Hematopoietic multipotent progenitor cell treated with erythropoietin and hydrocortisone succinate and interleukin-3 and kit ligand, for 8 days (in vitro differentiated cells): ENCODE measurements at regions not wholly inside any gene's neighbourhood (a gene's known extent, or its start where the extent isn't known, plus 50 kb on each side); places are given as distances from the start of the nearest gene placed in this dataset.

Experiments
- DNase-seq: peaks from one replicate; pipeline ENCODE4 v3.0.0-alpha.2; 2015

DNA sequence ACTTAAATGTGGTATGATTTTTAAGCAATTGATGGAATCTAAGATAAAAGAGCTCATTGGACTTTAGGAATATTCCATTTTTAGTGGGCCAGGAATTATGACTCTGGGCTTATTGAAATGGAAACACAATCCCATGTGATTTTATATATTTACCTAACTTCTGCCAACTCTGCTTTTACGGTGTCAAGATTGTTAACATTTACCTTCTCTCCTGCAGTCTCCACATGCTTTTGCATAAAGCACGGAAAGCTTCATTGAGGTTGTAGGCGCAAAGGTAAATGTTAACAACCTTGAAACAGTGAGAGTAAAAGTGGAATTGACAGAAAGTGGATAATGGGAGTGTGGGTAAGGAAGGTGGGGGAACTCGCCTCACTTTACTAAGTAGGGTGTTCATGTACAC lies 468.1 kb downstream of the PMP22 start:
- DNase-seq, result no peak

DNA sequence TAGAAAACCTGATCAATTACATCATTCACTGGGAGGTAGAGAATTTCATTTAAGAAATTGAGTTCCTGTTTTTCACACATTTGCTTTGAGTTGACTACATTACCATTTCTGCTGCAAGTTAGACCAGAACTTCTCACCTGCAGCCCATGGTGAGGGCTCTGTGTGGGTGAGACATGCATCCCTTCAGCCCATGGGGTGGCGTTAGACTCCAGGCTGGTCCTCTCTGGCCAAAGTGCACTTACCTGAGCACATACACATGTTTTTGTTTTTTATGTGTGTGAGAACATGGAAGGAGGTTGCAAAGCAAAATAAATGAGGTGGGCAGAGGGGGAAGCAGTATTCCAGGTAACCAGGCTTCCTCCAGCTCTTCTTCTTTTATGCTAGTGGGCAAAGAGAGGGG lies 470.2 kb downstream of the PMP22 start:
- no peak for DNase-seq

DNA sequence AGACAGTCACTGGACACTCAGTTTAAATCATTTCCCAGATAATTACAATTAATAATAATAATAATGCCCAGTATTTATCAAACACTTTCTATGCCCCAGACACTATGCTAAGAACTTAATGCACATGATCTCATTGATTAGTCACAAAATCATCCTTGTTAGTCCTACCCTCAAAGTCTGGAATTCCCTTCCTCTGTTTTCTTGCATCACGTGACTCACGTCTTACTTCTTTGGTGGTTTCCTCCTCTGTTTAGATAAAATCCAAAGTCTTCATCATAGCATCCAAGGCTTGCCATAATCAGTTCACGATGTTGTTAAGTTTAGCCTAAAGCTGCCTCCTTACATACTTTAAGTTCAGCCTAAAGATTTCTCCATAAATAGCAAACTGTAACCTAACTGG lies 471.9 kb downstream of the PMP22 start:
- DNase-seq, result no peak

DNA sequence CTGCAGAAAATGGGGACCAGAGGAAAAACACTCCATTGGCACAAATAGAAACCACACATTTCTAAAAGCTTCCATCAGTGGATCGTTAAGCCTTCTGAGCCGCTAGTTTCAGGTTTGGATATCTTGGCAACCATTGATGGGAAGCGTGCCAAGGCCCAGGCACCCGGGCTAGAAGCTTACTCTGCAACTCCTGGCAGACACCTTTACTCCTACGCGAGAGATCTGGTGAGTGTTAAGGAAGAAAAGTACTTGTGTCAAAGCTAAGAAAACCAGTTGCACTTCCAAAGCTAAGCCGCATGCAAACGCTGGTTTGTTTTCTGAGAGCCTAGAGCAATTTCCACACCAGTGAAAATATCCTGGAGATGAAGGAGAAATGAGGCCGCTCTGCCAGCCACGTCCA lies 472.4 kb downstream of the PMP22 start:
- no peak for DNase-seq

DNA sequence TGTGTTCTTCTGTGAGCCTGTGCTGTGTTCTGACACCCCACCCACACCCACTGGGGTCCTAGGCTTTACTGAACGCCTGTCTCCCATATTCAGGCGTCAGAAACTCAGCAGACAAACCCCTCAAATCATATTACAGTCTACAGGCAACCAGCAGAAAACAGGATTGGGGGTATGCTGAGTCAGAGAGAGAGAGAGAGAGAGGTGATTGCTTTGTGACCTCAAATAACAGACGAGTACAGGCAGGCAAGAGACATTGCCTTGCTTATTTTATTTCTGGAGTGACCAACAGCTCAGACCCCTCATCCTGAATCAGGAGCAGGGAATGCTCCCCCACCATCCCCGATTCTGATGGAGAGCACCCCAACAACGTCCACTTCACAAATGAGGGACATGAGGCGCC lies 473.9 kb downstream of the PMP22 start:
- no peak for DNase-seq

DNA sequence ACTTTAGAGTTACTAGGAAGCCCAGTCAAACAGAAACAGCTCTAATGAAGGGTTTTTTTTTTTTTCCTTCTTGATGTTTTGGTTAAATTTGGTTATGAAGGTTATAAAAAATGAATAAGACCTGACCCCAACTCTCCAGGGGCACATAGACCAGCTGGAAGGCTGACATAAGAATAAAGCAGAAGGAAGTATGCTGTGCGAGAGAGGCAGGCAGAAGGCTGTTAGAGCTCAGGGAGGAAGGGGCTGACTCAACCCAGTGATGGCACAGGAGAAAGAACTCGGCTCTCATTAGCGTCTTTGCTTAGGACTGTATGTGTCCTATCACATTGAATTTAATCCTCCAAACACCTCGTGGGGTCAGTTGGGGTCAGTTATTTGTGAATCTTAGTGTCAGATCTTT lies 474.6 kb downstream of the PMP22 start:
- DNase-seq, result no peak

DNA sequence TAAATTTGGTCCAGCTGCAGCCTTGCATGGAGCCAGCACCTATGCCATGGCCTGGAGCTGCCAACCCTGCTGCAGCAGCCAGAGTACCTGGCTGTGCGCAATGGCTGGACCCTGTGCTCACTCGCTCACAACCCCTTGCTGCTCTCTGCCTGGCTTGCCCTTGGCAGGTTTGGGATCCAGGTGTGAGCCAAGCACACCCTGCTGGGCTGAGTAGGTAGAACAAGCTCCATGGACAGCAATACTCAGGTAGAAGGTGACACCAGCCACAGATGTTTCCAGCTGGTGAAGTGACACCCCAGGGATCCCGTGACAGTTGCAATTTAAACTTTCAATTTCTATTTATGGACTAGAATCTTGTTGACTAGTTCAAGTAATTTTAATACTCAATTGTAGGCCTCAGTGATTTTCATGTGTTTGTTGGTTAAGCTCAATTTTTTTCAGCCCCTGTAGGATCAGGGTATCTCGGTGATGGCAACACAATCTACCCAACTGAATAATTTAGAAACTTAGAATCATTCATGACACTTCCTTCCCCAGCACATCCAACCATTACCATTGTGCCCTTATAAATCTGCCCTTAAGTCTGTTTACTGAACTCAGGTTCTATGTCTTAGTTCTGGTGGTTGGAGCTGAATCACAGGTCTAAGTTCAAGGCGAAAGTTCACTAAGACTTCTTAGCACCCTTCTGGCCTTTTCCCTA lies 480.0 kb downstream of the PMP22 start:
- no peak for DNase-seq

DNA sequence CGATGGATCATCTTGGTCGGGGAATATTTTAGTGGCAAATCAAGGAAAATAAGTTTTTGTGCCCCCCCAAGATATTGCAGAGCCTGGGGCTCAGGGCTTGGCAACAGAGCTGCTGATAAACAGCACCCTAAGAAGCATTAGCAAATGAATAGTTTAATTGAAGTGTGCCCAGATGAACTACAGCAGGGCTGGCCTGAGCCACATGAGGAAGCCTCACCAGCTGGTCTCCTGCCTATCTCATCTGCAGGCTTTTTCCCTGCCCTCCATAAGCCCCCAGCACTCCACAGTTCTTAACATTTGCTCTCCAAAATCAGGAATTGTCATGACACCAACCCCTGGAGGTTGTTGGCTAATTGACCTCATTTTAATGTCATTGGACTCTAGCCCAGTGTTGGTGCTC lies 480.2 kb downstream of the HS3ST3B1 start:
- DNase-seq, result no peak

DNA sequence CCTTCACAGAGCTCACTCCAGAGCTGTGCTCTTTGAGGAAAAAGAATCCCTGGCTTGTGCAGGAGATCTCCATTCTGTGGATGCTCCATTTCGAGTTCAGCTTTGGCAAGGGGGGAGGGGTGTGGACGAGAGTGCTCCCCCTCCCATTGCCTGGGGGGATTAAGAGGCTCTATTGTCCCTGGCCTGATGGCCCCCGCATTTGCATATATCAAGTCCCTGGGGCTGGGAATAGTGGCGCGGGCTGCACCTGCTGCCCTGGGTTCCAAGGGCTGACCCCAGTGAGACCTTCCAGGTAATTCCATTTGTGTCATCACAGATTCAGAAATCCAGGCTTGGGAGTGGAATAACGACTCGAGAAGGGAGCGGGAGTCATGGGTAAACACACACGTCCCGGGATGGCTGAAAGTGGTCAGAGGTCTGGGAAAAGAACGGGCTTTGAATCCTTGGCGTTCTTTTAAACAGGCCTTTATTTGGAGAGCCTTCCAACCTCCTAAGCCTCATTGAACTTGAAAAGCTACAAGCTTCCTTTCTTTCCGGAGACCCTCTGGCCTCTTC lies 479.3 kb downstream of the HS3ST3B1 start:
- DNase-seq, result no peak

DNA sequence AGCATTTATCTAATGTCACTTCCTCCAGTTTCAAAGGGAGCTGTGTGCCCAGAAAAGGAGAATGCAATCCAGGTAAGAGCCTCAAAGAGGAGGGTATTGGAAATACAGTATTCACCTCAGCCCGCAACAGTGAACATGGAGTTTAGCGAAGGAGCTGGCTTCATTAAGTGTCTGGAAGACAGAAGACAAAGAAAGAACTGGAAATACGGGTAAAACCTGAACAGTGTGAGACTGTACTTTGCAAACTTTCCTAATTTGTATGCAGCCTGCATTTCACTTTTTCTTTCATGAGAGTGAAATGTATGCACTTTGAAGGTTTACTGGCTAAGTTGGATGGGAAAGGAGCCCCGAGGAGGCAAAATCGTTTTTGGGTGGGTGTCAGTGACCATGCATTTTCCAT lies 478.4 kb downstream of the HS3ST3B1 start:
- no peak for DNase-seq

DNA sequence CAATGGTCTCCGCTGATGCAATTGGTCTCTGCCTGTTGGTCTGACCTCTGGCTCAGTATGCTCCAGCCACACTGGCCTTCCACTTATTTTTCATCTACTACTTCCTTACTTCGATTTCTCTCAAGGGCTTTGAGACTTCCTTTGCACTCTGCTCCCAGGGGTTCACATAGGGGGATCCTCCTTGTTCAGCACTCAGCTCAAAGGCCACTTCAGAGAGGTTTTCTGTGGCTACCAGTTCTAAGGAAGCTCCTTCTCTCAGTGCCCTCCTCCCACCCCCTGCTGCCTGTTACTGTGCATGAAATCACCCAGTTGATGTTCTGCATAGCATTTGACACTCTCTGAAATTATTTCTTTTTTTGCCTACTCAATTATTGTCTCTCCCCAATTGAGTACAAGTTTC lies 476.4 kb downstream of the HS3ST3B1 start:
- DNase-seq, result no peak

DNA sequence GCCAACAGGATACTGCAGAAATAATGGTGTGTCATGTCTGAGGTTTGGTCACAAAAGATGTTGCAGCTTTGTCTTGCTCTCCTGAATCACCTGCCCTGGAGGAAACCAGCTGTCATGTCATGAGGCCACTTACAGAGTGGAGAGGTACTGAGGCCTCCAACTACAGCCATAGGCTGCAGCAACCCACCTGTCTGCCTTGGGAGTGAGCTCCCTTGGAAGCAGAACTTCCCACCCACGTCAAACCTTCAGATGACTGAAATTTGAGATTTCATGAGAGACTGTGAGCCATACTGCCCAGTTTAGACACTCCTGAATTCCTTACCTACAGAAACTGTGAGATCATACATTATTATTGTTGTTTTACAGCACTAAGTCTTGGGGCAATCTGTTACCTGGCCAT lies 475.9 kb downstream of the HS3ST3B1 start:
- no peak for DNase-seq

DNA sequence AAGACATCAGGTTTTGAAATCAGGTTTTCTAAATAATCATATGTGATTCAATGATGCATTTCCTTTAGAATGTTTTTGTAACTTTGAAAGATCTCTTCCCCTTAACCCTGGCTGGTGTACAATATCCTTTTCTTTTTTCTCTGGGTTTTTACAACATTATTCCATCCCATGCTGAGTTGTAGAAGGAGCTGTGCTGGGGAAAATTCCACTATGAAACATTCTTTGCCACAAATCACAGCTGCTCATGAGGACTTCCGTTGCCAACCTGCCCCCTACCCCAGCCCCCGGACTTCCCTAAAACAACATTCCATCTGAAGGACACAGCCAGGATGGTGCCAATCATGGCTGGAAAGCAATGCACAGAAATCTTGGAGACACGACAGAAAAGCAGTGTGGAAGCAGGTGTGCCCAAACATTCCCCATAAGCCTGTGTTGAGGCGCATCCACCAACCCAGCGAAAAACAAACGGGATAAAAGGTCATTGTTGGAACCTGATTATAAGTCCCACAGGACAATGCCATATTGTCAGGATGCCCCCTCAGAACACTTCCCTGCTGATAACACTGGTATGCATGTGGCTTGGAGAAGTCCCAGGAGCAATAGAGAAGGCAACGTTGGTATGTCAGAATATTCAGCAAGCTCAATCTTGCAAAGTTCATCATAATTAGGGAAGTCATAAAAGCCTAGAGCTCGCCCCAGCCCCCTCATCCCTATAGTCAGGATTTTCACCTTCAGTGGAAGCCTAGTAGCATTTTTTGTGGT lies 475.0 kb downstream of the HS3ST3B1 start:
- DNase-seq, result no peak

DNA sequence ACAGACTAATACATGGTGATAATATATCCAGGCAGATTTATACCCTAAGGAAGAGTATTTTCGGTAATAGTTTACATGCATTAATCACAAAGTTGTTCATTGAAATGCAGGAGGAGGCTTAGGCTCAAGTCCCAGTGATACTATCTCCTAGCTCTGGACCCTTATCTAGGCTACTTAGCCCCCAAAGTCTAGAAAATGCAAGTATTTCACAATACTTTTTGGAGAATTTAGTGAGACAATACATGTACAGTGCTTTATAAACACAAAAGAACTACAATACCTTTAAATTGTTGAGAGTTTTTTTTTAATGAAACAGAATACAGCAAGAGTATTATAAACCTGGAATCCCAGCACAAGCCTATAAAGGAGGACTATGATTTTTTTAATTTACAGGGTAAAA lies 473.9 kb downstream of the HS3ST3B1 start:
- DNase-seq, result no peak

DNA sequence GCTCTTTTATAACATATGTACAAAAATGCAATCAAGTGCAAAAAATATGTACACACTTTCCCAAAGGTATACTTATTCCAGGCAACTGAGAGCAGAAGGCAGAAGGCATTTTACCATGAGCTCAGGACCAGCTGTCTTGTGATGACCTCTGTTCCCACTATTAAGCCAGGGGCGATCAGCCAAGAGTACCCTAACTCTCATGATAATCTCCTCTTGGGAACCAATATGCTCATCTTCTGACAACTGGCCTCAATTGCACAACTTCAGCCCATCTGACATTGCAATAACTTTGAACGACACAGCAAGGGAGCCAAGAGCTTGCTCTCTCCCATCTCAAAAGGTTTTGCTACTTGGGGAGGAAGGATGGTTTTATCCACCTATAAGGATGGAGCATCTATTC lies 471.9 kb downstream of the HS3ST3B1 start:
- no peak for DNase-seq

DNA sequence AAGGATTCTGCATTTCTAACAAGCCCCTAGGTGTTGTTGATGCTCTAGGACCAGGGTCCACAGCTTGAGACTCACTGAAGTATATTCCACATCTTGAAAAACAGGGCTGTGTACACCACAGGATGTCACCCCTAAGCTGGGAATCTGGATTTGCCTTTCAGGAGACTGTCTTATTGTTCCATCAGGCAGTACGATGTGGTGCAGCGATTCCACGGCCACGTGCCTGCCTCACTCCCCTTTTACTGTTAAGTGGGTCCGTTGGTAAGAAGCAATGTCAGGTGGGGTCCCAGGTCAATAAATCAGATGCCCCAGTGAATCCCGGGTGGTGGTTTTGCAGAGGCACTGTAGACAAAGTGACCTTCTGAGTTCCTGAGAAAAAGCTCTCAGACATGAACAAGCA lies 470.7 kb downstream of the HS3ST3B1 start:
- no peak for DNase-seq

DNA sequence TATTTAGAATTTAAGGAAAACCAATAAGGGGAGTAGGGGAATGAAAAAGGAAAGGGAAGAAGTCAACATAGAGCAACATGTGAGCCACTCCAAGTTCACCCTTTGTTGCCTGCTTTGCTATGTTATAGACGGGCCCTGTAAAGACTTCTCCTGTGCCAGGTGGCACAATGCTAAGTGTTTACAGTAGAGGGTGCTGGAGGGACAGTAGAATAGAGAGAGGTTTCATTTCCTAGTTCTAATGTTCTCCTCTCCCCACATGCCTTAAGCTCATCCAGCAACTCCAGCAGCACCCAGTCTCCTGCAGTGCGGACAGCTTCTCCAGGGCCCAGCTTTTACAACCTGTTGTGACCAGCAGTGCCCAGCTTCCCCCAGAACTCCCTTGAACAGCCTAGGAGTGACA lies 468.0 kb downstream of the HS3ST3B1 start:
- DNase-seq, result no peak

DNA sequence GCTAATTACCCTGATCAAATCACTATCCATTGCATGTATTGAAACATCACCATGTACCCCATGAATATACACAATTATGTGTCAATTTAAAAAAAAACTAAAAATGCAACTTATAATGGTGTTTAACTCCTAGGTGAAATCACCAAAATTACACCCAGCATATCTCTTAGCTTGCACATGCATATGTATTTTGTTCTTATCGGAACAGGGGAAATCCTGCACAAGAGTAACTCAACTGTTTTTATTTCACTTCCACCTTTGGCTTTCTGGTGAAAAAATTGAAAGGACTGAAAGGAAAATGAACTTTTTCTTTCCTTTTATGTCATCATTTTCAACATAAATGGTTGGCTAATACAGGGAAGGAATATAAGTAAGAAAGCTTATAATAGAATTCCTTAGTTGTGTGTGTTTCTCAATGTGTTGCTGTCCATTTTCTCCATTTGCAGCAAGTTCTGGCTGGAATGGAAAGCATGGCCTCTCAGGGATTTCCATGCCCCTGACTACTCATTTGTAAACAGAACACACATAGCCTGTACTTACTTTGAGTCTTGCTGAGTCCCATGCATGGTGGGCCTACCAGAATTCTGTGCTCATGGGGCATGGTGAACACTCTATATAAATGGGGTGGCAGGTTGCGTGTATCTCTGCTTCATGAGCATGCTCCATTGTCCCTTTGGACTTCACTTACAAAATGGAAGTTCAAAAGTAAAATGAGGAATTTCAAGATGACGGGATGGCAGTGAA lies 462.0 kb downstream of the HS3ST3B1 start:
- no peak for DNase-seq

DNA sequence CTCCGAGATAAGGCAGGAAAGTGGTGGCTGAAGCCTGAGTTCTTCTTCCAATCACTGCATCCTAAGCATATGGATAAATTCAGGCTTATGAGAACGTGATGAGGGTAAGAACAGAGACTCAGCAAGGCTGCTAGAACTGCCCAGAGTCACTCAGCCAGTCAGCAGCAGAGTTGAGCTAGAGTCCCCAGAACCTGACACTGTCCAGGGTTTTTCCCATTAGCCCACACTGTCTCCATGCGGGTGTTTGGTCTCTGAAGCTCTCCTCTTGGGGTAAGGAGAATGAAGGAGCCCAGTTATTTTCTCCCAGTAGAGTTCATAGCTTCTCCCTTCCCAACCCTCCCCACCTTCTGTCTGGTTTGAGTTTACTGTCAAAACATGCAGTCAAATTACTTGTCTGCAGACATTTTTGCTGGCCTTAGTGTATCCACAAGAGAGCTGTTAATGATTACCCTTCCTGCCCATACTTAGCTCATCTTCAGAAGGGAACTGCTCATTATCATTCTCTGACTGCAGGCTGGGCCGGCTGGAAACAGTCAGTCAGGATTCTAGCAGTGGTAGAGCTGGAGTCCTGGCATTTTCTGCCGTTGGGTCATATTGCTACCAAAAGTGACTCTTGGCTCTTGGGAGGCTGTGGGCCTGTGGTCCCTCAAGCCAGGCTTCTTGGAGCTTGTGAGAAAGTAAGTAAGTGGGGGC lies 460.0 kb downstream of the HS3ST3B1 start:
- no peak for DNase-seq

DNA sequence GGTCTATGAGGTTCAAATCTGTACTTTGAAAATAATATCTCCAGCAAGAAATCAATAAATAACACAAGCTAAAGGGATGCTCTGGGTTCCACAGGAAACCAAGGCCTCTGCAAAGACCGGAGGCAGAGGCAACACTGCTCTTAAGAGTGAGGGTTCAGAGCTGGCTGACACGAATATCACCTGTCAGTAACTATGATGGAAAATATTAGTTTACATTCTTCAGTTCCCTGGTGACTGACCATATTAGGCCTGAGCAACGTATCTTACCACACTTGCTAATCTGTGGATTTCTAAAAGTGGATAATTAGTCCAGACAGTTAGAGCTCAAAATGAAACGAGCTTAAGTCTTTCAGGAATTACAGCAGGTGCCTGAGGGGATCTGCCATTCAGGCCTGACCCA lies 459.3 kb downstream of the HS3ST3B1 start:
- no peak for DNase-seq

DNA sequence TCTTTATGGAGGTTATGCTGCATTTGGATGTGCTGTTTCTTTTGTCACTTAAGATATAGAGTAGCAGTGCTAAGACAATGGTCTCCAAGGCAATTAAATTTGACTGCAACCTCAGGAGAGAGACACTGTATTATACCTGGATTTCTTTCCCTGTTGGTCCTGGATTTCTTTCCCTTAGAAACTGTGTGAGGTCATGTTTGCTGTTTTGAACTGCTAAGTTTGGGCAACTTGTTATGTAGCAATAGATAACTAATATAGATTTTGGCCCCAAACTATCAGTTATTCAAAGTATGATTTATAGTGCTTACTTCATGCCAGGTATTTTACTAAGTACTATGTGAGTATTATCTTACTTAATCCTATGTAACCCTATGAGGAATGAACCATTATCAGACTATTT lies 458.4 kb downstream of the HS3ST3B1 start:
- DNase-seq, result no peak

DNA sequence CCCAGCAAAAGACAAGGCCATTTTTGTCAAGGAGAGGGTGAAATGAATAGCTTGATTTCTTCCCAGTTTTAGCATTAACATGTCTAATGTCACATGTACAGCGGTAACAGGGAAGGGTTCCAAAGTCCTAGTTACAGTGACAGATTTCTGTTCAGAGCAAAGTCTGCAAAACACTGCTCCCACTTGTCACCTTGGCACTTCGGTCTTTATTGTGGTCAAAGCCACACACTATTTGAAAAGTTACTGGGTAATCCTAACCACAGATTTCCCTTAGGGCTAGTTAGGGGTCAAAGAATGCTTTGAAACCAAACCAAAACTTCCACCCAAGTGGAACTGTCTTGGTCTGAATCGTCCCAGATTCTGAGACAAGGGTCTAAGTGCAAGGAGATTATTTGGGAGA lies 455.6 kb downstream of the HS3ST3B1 start:
- DNase-seq, result no peak

DNA sequence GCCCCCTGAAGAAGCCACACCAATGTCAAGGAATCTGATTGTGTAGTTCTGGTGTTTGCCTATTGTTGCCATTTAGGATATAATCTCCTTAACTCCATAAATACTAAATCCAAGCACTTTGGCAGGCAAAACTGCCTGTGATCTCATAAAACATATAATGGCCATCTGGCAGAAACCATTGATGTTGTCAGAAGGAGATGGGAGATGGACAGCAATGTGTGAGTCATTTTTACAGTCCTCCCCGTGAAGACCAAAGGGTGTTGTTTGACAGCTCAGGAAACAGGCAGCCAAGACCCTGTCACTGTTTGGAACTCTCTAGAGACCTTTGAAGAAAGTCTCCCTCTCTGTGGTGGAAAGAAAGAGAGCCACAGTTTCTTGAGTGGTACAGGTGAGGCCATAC lies 454.1 kb downstream of the HS3ST3B1 start:
- no peak for DNase-seq
